Skeletal muscle cell (primary cell): ENCODE measurements at regions not wholly inside any gene's neighbourhood (a gene's known extent, or its start where the extent isn't known, plus 50 kb on each side); places are given as distances from the start of the nearest gene placed in this dataset.
A peak's percentile ranks its signal among the peaks of the same experiment; 100 is the strongest.

Source experiments
- DNase-seq: peaks from one replicate; pipeline ENCODE4 v3.0.0-alpha.2; 2010; ENCODE audit warnings: low read depth
- H3K4me3 ChIP-seq: 2 replicates; pipeline ENCODE4 v1.5.1; 2011; ENCODE audit warnings: low read depth, mild to moderate bottlenecking, control low read depth, low read length, moderate library complexity

DNA sequence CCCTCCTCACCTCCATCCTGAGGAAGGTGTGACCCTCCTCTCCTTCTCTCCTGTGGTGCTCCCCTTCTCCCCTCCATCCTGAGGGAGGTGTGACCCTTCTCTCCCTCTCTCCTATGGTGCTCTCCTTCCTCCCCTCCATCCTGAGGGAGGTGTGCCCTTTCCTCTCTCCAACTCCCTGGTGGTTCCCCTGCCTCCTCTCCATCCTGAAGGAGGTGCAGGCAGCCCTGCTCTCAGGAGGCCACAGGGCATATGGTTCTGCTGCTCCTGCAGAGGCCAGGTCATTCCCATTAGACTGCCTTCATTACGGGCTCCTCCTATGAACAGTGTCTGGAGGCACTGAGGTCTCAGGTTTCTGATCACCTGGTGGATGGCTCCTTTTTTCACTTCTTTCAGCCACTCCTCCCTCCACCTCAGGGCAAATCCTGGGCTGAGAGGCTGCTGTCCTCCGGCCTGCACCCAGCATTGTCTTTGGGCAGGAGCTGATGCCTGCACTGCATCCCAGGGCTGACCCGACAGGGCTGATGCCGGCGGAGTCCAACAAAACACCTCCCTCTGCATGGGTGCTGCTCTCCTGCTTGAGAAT is 197.1 kb downstream of the MED10 start:
- no peak for DNase-seq
- no peak overlapping the region for H3K4me3 ChIP-seq

DNA sequence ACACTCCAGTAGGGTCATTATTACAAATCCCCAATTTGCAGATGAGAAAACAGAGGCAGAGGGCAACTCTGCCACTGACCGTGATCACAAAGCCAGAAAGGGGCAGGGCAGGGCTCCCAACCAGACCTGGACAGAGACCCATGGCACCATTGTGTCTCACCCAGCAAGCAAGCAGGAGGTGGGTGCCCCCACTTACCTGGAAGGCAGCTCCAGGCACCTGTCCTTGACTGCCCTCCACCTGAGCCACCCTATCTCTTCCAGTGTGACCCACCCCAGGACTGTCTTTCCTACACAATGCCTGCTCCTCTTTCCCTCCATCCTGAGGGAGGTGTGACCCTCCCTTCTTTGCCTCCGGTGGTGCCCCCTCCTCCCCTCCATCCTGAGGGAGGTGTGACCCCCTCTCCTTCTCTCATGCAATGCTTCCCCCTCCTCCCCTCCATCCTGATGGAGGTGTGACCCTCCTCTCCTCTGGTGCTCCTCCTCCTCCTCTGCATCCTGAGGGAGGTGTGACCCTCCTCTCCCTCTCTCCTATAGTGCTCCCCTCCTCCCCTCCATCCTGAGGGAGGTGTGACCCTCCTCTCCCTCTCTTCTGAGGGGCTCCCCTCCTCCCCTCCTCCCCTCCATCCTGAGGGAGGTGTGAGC is 198.0 kb downstream of the MED10 start:
- DNase-seq = no peak
- no peak overlapping the region for H3K4me3 ChIP-seq

DNA sequence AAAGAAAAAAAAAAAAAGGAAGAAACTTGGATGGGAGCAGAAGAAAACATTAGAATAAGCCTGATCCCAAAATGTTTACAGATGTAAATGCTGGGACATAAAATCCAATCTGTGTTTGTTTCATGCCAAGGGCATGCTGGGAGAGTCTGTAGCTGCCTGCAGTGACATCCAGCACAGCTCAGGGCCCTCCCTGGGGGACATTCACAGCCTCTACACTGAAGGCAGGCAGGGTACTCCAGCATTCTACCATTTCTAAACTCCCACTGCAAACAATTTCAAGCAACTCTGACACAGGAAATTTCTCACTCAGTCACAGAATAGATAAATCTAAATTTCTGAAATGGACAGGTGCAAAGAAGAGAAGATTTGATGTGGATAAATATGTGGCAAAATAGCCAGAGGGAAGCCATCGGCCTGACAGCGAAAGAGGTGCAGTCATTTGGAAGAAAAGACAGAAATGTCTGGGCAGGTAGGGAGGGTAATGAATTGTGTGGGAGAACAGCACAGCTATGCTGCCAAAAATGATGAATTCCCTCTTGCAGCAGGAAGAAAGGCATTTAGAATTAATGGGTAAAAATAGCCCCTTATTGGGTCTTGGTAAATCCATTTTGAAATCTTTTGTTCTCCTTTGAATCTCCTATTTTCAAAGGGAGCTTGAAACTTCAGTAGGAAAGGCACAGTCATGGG is 199.4 kb downstream of the MED10 start:
- no peak for DNase-seq
- H3K4me3 ChIP-seq = no peak overlapping the region

DNA sequence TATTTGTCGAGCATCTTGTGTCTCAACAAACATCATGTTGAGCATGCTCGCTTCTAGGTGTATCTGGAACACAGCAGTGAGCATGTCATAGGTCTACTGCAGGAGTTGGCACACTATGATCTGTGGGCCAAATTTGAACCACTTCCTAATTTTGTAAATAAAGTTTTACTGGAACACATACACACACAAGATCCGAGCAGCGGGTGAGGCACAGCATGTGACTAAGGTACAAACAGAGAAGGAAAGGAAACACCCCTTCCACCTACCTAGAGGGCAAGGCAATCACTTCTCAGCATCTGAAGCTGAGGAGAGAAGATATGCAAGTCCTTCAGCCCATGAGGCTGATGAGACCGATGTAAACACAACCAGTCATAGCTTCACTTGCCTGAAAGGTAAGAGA is 200.4 kb downstream of the MED10 start:
- no peak for DNase-seq
- H3K4me3 ChIP-seq = no peak overlapping the region

DNA sequence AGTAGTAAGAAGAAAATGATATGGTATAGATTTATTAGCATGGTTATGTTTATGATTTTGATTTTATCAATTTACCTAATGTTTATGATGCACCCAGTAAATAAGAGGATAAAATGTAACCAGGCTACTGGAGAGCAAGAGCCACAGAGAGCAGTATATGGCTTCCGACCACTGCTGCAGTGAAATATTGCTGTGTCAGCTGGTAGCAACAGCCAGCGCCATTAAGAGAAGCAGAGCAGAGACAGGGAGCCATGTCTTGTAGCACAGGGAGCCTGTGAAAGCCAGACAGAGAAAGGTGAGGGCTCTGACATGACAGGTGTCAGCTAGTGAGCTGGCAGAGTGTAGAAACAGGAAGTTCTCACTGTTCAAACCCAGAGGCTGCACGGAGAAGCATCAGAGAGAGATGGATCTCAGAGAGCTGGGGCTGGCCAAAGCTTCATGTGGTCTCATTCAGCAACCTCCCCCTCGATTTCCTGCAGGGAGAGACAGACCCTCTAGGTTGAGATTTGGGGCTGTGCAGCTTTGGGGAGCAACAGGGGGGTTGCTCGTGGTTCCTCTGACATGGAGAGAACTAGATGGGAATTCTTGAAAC is 202.1 kb downstream of the MED10 start:
- no peak for DNase-seq
- no peak overlapping the region for H3K4me3 ChIP-seq

GRCh38 chr5:6175172-6175854 is 203.0 kb downstream of the MED10 start:
- H3K4me3 ChIP-seq = no peak overlapping the region
- no peak for DNase-seq

DNA sequence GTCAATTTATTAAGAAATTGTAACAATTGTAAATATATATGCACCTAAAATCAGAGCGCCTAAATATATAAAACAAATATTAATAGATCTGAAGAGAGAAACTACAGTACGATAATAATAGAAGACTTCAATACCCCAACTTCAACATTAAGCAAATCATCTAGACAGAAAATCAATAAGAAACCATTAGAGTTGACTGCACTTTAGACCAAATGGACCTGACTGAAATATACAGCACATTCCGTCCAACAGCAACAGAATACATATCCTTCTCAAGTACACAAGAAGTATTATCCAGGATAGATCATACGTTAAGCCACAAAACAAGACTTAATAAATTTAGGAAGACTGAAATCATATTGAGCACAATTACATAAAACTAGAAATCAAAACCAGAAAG is 208.7 kb downstream of the MED10 start:
- no peak overlapping the region for H3K4me3 ChIP-seq
- no peak for DNase-seq

DNA sequence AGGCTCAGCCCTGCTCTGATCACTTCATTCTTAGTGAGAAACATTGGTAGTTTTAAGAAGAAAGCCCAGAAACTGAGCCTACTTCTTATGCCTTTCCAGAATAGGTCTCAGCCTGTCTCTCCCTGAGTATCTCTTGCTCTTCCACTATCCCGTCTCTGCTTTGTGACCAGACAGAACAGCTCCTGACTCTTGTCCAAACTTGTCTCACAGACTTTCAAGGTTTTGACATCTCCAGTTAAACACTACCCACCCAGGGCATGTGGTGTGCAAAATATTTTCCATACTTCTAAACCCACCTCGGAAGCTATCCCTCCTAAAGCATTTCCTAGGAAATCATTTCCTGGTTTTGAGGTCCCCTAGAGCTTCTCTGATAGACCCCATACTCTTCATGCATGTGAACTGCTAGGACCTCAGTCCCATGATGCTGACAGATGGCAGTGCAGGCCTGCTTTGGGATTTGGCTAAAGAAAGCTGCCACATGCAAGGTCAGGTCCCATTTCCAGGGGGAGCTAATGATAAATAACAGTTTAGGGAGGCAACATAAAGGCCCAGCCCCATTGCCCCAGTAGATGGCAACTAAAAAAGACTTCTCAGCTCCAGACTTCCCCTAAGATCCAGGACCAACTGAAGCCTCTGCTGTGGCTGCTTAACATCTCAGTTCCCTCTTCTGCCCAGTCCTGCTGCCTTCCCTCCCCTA is 211.5 kb downstream of the MED10 start:
- H3K4me3 ChIP-seq = no peak overlapping the region
- DNase-seq = no peak

DNA sequence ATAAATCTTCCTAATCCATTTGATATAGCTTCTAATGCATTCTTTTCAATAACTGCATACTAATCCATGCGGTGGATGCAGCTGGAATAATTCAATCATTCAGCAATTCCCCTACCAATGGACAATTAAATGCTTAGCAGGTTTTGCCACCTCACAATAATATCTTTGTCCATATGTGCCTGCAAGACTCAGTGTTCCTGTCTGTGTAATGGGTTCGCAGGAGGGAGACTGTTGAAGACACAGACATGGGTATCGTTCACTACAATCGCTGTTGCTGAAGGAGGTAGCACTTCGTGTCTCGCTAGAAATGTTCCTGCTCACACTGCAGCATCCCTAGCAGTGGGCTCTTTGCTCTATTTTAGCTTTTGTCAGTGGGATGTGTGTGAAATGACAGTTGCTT is 214.4 kb downstream of the MED10 start:
- no peak for DNase-seq

GRCh38 chr5:6162175-6162574 is 216.2 kb downstream of the MED10 start:
- no peak overlapping the region for H3K4me3 ChIP-seq
- peak; percentile 5 for DNase-seq

More for the DNA sequence above, 214.4 kb downstream of the MED10 start:
- H3K4me3 ChIP-seq = no peak overlapping the region

DNA sequence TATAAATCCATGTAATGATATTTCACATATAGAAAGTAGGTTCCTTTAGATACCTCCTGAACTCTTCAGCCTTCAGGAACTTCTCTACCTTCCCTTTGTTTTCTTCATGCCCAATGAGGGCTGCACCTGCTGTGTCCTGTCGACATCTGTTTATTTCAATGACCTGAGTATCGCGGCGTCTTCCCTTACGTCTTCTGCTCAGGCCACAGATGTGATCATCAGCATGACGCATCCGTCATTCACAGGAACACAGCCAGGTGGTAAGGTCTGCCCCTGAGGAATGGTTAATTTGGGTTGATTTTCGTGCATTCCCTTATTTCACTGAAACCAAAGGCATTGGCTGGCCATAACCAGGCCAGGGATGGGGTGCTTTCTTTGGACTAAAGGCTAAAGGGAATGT is 217.1 kb downstream of the MED10 start:
- H3K4me3 ChIP-seq = no peak overlapping the region
- DNase-seq = no peak

GRCh38 chr5:6159832-6160430 is 218.4 kb downstream of the MED10 start:
- DNase-seq = no peak
- H3K4me3 ChIP-seq = no peak overlapping the region

DNA sequence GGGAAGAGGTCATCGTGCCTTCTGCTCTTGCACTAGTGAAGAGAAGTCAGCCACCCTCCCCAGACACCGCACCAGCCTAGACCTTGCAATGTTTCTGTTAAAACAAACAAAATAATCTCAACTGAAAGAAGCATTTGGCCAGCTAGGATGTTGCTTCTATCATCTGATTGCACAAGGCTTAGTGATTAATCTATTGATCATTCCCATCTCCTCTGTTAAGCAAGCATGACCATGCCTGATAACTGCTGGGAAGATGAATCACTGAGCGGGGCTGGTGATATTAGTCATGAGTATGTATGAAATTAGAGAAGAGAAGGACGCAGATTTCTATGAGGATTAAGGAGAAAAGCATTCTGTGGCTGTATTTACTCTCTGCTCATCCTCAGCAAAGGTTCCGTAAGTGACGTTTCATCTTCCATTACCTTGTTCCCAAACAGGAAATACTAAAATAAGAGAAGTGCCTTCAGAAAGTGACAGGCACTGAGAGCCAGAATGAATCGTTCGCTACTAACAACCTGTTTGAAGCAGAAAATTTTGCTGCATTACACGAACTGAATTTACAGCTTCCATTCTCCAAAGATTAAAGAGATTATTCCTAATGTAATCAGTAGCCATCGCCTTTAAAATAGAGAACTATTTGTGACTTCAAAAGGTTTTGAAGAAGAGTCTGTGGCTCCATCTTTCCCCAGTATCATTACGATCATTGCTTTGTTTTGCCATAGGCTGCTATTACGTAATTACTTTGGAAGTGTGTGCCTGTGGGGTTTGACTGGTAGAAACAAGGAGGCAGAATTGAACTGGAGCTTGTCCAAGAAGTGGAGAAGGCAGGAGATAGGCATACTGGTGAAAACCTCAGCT is 219.1 kb downstream of the MED10 start:
- peak; percentile 94 for DNase-seq
- no peak overlapping the region for H3K4me3 ChIP-seq

DNA sequence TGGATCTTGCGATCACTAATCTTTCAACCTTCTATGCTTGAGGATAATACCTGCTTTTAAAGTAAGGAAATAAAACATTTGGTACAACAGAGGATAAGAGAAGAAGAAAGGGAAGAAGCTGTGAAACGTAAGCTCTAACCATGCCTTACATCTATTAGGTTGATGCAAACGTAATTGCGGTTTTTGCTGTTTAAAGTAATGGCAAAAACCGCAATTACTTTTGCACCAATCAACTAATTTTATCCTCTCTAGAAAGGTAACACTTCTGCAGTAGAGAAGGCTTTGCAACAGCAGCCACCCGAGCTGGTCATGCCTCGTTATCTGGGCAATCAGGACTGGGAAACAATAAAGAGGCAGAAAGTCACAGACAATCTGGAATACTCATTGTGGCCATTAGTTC is 224.1 kb downstream of the MED10 start:
- no peak overlapping the region for H3K4me3 ChIP-seq
- DNase-seq = no peak

- DNase-seq = no peak
- no peak overlapping the region for H3K4me3 ChIP-seq
These were observed 232.1 kb downstream of the MED10 start for GRCh38 chr5:6146271-6146670.

GRCh38 chr5:6145616-6146237 is 232.6 kb downstream of the MED10 start:
- no peak overlapping the region for H3K4me3 ChIP-seq
- no peak for DNase-seq

DNA sequence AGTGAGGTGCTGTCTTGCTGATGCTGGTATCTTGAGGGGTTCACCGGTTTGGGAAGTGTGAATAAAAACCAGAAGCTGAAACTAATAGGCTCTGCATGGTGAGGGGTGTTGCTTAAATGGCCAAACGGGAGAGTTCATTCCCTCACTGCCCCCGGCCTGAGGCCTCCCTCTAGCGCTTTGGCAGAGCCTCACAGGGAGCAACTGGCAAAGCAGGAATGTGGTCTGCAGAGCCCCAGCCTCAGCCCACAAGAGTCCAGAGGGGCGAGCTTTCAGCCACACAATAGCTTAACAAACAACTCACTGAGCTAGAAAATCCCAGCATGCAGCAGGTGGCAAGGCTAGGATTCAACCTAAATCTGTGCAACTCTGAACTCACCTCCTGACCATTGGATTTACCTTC is 234.8 kb downstream of the MED10 start:
- DNase-seq = no peak
- no peak overlapping the region for H3K4me3 ChIP-seq

- no peak for DNase-seq
- H3K4me3 ChIP-seq = no peak overlapping the region
These were observed 236.0 kb downstream of the MED10 start for GRCh38 chr5:6142353-6142752.
